GM23338 (cell line): ENCODE measurements at regions not wholly inside any gene's neighbourhood (a gene's known extent, or its start where the extent isn't known, plus 50 kb on each side); places are given as distances from the start of the nearest gene placed in this dataset.

Experiments
- ATAC-seq: fragments of 200-7000 bp; cut with Tn5 transposase; 3 replicates; pipeline ENCODE4 v1.9.1; 2020
- DNase-seq: peaks from one replicate; pipeline ENCODE4 v3.0.0-alpha.2; 2015; ENCODE audit warnings: low spot score
- H2AFZ ChIP-seq: fragments of 200-600 bp; sonication (generic); 2 replicates; pipeline ENCODE4 v1.8.0; 2016; ENCODE audit warnings: antibody characterized with exemption, mild to moderate bottlenecking, moderate library complexity
- H3F3A ChIP-seq: fragments of 200-600 bp; sonication (generic); replicated peaks from 2 replicates; pipeline ENCODE4 v1.8.0; 2017; ENCODE audit warnings: antibody characterized with exemption, mixed run types, low read depth
- H3K27ac ChIP-seq: fragments of 200-600 bp; sonication (generic); 2 replicates; pipeline ENCODE4 v1.6.1; 2016; ENCODE audit warnings: low read depth
- H3K27me3 ChIP-seq: fragments of 200-600 bp; sonication (generic); 2 replicates; pipeline ENCODE4 v1.8.0; 2016; ENCODE audit warnings: mild to moderate bottlenecking, mixed run types, moderate library complexity; ENCODE audit not compliant: insufficient read depth
- H3K36me3 ChIP-seq: fragments of 200-600 bp; sonication (generic); 2 replicates; pipeline ENCODE4 v1.8.0; 2016; ENCODE audit warnings: mild to moderate bottlenecking; ENCODE audit not compliant: insufficient read depth
- H3K4me1 ChIP-seq: fragments of 200-600 bp; sonication (generic); 2 replicates; pipeline ENCODE4 v1.8.0; 2016; ENCODE audit warnings: mild to moderate bottlenecking, moderate library complexity; ENCODE audit not compliant: insufficient read depth
- H3K4me2 ChIP-seq: fragments of 200-600 bp; sonication (generic); 2 replicates; pipeline ENCODE4 v1.7.1; 2017; ENCODE audit warnings: mixed run types
- H3K4me3 ChIP-seq: fragments of 200-600 bp; sonication (generic); 2 replicates; pipeline ENCODE4 v1.6.1; 2016; ENCODE audit warnings: mixed run types
- H3K79me2 ChIP-seq: fragments of 200-600 bp; sonication (generic); replicated peaks from 2 replicates; pipeline ENCODE4 v1.8.0; 2017; ENCODE audit warnings: mild to moderate bottlenecking; ENCODE audit not compliant: insufficient read depth
- H3K9me2 ChIP-seq: fragments of 200-600 bp; sonication (generic); 2 replicates; pipeline ENCODE4 v1.8.0; 2017; ENCODE audit not compliant: insufficient read depth
- H4K20me1 ChIP-seq: fragments of 200-600 bp; sonication (generic); replicated peaks from 2 replicates; pipeline ENCODE4 v1.8.0; 2017; ENCODE audit warnings: mild to moderate bottlenecking; ENCODE audit not compliant: insufficient read depth
- H3K27ac Mint-ChIP-seq: 2 replicates; pipeline ENCODE4 v1.8.0; 2020; ENCODE audit warnings: inconsistent platforms, mild to moderate bottlenecking, moderate library complexity, mixed read lengths
- H3K27me3 Mint-ChIP-seq: 3 replicates; pipeline ENCODE4 v1.8.0; 2022; ENCODE audit warnings: low read depth, mild to moderate bottlenecking, moderate library complexity, mixed read lengths, inconsistent platforms; ENCODE audit not compliant: insufficient read depth, poor library complexity
- H3K36me3 Mint-ChIP-seq: 3 replicates; pipeline ENCODE4 v1.8.0; 2021; ENCODE audit warnings: low read depth, mild to moderate bottlenecking, inconsistent platforms, moderate library complexity, mixed read lengths
- H3K4me1 Mint-ChIP-seq: 3 replicates; pipeline ENCODE4 v1.8.0; 2020; ENCODE audit warnings: mild to moderate bottlenecking, inconsistent platforms, mixed read lengths
- H3K4me3 Mint-ChIP-seq: 3 replicates; pipeline ENCODE4 v1.8.0; 2021; ENCODE audit warnings: moderate library complexity, mild to moderate bottlenecking, inconsistent platforms, mixed read lengths
- H3K9me3 Mint-ChIP-seq: 3 replicates; pipeline ENCODE4 v1.8.0; 2020; ENCODE audit warnings: moderate library complexity, mild to moderate bottlenecking, inconsistent platforms, mixed read lengths
- CREB1 ChIP-seq: fragments of 250-450 bp; sonication (Bioruptor Pico); IDR thresholded peaks from 2 replicates; pipeline ENCODE4 v1.5.0; 2020; ENCODE audit warnings: low read depth, mild to moderate bottlenecking, moderate library complexity
- EZH2 ChIP-seq: fragments of 200-600 bp; sonication (generic); IDR thresholded peaks from one replicate; pipeline ENCODE4 v1.8.0; 2017; ENCODE audit warnings: antibody characterized with exemption, mild to moderate bottlenecking, low read depth; ENCODE audit not compliant: unreplicated experiment
- EZH2phosphoT487 ChIP-seq: fragments of 200-600 bp; sonication (generic); IDR thresholded peaks from one replicate; pipeline ENCODE4 v1.8.1; 2018; ENCODE audit warnings: antibody characterized with exemption; ENCODE audit not compliant: unreplicated experiment
- NANOG ChIP-seq: IDR thresholded peaks from 2 replicates; pipeline ENCODE4 v1.6.1; 2016; ENCODE audit warnings: antibody characterized with exemption, borderline replicate concordance
- POLR2AphosphoS5 ChIP-seq: IDR thresholded peaks from 2 replicates; pipeline ENCODE4 v1.6.1; 2016; ENCODE audit warnings: antibody characterized with exemption, low read depth
- STAT1 ChIP-seq: IDR thresholded peaks from one replicate; pipeline ENCODE4 v1.6.1; 2016; ENCODE audit warnings: antibody characterized with exemption; ENCODE audit not compliant: unreplicated experiment
- ZNF114 ChIP-seq: fragments of 250-450 bp; sonication (Bioruptor Pico); IDR thresholded peaks from 2 replicates; pipeline ENCODE4 v1.5.0; 2020; ENCODE audit warnings: mild to moderate bottlenecking, moderate library complexity
- TF ChIP-seq, protein P1 (sequence below): IDR thresholded peaks from one replicate; pipeline ENCODE4 v1.6.1; 2018; ENCODE audit warnings: antibody characterized with exemption; ENCODE audit not compliant: unreplicated experiment
- TF ChIP-seq, protein P2 (sequence below): IDR thresholded peaks from 2 replicates; pipeline ENCODE4 v1.6.1; 2016; ENCODE audit warnings: antibody characterized with exemption
- TF ChIP-seq, protein P3 (sequence below), 2 experiments: fragments of 200-600 bp in 1 of 2; sonication (generic) in 1 of 2; conservative IDR thresholded peaks; 2 replicates each; pipeline versions ENCODE4 v1.5.1 to v1.6.1; 2016 to 2017; ENCODE audit warnings: antibody characterized with exemption in 2 of 2, low read depth in 2 of 2, mild to moderate bottlenecking in 2 of 2, moderate library complexity in 1 of 2

DNA sequence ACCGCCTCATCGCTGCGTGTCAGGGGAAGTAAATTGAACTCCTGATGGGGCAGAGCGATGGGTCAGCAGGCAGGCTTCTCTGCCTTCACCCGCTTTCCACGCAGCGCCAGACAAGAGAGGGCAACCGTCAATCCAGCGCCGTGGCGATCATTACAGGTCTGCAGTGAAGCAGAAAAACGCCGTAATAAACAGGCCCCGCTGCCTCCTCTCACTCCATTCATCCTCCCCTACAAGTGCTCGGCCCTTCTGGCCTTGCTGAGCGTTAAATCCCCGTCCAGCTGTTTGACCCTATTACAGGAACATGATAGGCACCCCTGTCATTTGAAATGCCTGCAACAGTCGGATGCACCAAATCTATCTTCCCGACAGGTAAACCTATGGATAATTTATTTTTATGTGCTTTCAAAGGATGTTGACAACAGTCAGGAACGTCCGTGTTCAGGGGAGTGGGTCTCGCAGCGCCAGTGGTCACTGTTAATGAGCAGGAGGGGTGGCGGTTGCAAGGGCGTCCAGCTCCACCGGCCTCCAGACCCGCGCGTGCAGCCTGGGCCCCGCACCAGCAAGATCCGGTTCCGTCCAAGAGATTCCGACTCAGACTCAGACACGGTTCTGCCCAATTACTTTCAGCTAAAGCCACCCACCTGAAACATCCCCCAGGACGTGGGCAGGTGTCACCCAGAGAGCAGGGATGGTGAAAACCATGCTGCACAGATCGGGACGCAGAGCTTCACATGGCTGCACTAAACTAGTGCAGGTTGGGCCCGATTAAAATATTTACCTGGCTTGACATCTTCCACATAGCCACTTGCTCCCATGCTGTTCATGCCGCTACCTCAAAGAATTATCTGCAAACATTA is 508.0 kb upstream of the MGMT start:
- no peak for DNase-seq
- Mint-ChIP-seq H3K4me3 (no peak overlapping the region), H3K27ac (no peak overlapping the region), H3K27me3 (no peaks in the 10 kb centered on the region), H3K9me3 (no peaks in the 10 kb centered on the region), H3K36me3 (no peaks in the 10 kb centered on the region), H3K4me1 (no peaks in the 10 kb centered on the region; the same call in 2 of the 3 replicates)
- Histone ChIP-seq H3F3A (no peaks in the 10 kb centered on the region), H3K4me2 (no peak overlapping the region), H3K27ac (no peak overlapping the region), H3K27me3 (no peaks in the 10 kb centered on the region), H4K20me1 (no peaks in the 10 kb centered on the region), H3K79me2 (no peaks in the 10 kb centered on the region), H3K4me1 (no peaks in the 10 kb centered on the region), H3K4me3 (no peak overlapping the region), H2AFZ (no peak overlapping the region), H3K36me3 (no peaks in the 10 kb centered on the region), H3K9me2 (no peaks in the 10 kb centered on the region)
- TF ChIP-seq, protein P1, sequence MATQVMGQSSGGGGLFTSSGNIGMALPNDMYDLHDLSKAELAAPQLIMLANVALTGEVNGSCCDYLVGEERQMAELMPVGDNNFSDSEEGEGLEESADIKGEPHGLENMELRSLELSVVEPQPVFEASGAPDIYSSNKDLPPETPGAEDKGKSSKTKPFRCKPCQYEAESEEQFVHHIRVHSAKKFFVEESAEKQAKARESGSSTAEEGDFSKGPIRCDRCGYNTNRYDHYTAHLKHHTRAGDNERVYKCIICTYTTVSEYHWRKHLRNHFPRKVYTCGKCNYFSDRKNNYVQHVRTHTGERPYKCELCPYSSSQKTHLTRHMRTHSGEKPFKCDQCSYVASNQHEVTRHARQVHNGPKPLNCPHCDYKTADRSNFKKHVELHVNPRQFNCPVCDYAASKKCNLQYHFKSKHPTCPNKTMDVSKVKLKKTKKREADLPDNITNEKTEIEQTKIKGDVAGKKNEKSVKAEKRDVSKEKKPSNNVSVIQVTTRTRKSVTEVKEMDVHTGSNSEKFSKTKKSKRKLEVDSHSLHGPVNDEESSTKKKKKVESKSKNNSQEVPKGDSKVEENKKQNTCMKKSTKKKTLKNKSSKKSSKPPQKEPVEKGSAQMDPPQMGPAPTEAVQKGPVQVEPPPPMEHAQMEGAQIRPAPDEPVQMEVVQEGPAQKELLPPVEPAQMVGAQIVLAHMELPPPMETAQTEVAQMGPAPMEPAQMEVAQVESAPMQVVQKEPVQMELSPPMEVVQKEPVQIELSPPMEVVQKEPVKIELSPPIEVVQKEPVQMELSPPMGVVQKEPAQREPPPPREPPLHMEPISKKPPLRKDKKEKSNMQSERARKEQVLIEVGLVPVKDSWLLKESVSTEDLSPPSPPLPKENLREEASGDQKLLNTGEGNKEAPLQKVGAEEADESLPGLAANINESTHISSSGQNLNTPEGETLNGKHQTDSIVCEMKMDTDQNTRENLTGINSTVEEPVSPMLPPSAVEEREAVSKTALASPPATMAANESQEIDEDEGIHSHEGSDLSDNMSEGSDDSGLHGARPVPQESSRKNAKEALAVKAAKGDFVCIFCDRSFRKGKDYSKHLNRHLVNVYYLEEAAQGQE, result no peak
- TF ChIP-seq NANOG, result no peak
- TF ChIP-seq, protein P2, sequence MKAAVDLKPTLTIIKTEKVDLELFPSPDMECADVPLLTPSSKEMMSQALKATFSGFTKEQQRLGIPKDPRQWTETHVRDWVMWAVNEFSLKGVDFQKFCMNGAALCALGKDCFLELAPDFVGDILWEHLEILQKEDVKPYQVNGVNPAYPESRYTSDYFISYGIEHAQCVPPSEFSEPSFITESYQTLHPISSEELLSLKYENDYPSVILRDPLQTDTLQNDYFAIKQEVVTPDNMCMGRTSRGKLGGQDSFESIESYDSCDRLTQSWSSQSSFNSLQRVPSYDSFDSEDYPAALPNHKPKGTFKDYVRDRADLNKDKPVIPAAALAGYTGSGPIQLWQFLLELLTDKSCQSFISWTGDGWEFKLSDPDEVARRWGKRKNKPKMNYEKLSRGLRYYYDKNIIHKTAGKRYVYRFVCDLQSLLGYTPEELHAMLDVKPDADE, result no peak
- TF ChIP-seq, protein P3, sequence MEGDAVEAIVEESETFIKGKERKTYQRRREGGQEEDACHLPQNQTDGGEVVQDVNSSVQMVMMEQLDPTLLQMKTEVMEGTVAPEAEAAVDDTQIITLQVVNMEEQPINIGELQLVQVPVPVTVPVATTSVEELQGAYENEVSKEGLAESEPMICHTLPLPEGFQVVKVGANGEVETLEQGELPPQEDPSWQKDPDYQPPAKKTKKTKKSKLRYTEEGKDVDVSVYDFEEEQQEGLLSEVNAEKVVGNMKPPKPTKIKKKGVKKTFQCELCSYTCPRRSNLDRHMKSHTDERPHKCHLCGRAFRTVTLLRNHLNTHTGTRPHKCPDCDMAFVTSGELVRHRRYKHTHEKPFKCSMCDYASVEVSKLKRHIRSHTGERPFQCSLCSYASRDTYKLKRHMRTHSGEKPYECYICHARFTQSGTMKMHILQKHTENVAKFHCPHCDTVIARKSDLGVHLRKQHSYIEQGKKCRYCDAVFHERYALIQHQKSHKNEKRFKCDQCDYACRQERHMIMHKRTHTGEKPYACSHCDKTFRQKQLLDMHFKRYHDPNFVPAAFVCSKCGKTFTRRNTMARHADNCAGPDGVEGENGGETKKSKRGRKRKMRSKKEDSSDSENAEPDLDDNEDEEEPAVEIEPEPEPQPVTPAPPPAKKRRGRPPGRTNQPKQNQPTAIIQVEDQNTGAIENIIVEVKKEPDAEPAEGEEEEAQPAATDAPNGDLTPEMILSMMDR (conservative IDR thresholded peaks at IDR 0.05; ENCODE audit: low read depth in 2 of 2), result no peak
- TF ChIP-seq ZNF114, result no peak
- TF ChIP-seq CREB1, result no peak
- no peak for TF ChIP-seq EZH2
- TF ChIP-seq STAT1, result no peak
- no peak for TF ChIP-seq EZH2phosphoT487
- no peak for TF ChIP-seq POLR2AphosphoS5
- no peak for ATAC-seq
